Left lung (tissue), 4 donors: ENCODE measurements at regions not wholly inside any gene's neighbourhood (a gene's known extent, or its start where the extent isn't known, plus 50 kb on each side); places are given as distances from the start of the nearest gene placed in this dataset.

ENCODE experiments used
- ATAC-seq: fragments of 200-7000 bp; cut with Tn5 transposase; one replicate; pipeline ENCODE4 v1.9.1; 2020; ENCODE audit warnings: moderate library complexity
- DNase-seq, 4 donors: peaks; one replicate each; pipeline ENCODE4 v3.0.0-alpha.2; 2013 to 2020
- H3K27ac ChIP-seq, 2 donors: fragments of 200-600 bp; sonication (generic) in 1 of 2; one replicate each; pipeline versions ENCODE4 v1.5.0 to v1.8.0; 2020 to 2021
- H3K27me3 ChIP-seq, 2 donors: fragments of 200-600 bp; sonication (generic) in 1 of 2; one replicate each; pipeline versions ENCODE4 v1.5.0 to v1.8.0; 2020 to 2021
- H3K36me3 ChIP-seq, 2 donors: fragments of 200-600 bp; sonication (generic) in 1 of 2; one replicate each; pipeline versions ENCODE4 v1.5.0 to v1.8.0; 2020 to 2021
- H3K4me1 ChIP-seq, 2 donors: fragments of 200-600 bp; one replicate each; pipeline ENCODE4 v1.8.0; 2021
- H3K4me3 ChIP-seq, 2 donors: fragments of 200-600 bp; sonication (generic) in 1 of 2; one replicate each; pipeline versions ENCODE4 v1.5.0 to v1.8.0; 2020 to 2021; ENCODE audit warnings: mild to moderate bottlenecking in 1 of 2
- H3K9me3 ChIP-seq, 2 donors: fragments of 200-600 bp; sonication (generic) in 1 of 2; one replicate each; pipeline versions ENCODE4 v1.5.0 to v1.8.0; 2020 to 2021
- CTCF ChIP-seq, 2 donors: fragments of 200-600 bp; sonication (generic) in 1 of 2; IDR thresholded peaks; one replicate each; pipeline versions ENCODE4 v1.5.0 to v1.8.0; 2021; ENCODE audit warnings: antibody characterized with exemption in 2 of 2
- intact Hi-C, 2 donors: fragments of 100-400 bp; cut with DNase I; formaldehyde crosslinking; loops; one replicate each; pipeline versions ENCODE4 v1.11.2 to v1.14.2; 2022
- donor health status: DM: no; HTN: yes; CAD: no.
- donor health status: DM: no; HTN: no; CAD: no.

GRCh38 chr2:41959760-41960159, 88.1 kb upstream of the PKDCC start:
- DNase-seq (no peak), ATAC-seq (no peak)
- Histone ChIP-seq H3K27me3 (no peaks in the 10 kb centered on the region), H3K9me3 (no peaks in the 10 kb centered on the region), H3K36me3 (no peaks in the 10 kb centered on the region), H3K4me3 (no peak overlapping the region), H3K4me1 (peaks cover 4 to 11% of the 10 kb centered on the region in 2 donors), H3K27ac (no peak overlapping the region)
- no peak for TF ChIP-seq CTCF (IDR thresholded peaks at IDR 0.05)
- intact Hi-C loops = no loop called here

- H3K4me3 ChIP-seq = no peak overlapping the region
- H3K36me3 ChIP-seq = no peaks in the 10 kb centered on the region
- no peaks in the 10 kb centered on the region for H3K27me3 ChIP-seq
- no peak for DNase-seq
- intact Hi-C loops = no loop called here
- ATAC-seq = no peak
- TF ChIP-seq CTCF (IDR thresholded peaks at IDR 0.05) = no peak
- peak overlapping the region in 1 of 2 donors; percentile 2 for H3K27ac ChIP-seq
- peaks cover 12 to 23% of the 10 kb centered on the region in 2 donors for H3K4me1 ChIP-seq
- no peaks in the 10 kb centered on the region for H3K9me3 ChIP-seq
These were observed 84.7 kb upstream of the PKDCC start for GRCh38 chr2:41962922-41963622.

- H3K9me3 ChIP-seq = no peaks in the 10 kb centered on the region
- no peak overlapping the region for H3K4me3 ChIP-seq
- TF ChIP-seq CTCF (IDR thresholded peaks at IDR 0.05) = no peak
- H3K27ac ChIP-seq = peak overlapping the region in 1 of 2 donors; percentile 2
- ATAC-seq (peak; percentile 45), DNase-seq (peak in 1 of 4 donors; percentile 57)
- intact Hi-C loops = no loop called here
- H3K36me3 ChIP-seq = no peaks in the 10 kb centered on the region
- peaks cover 12 to 23% of the 10 kb centered on the region in 2 donors for H3K4me1 ChIP-seq
- H3K27me3 ChIP-seq = no peaks in the 10 kb centered on the region
These were observed 83.9 kb upstream of the PKDCC start for GRCh38 chr2:41963661-41964525.

- Histone ChIP-seq H3K27ac (peak overlapping the region in 1 of 2 donors; percentile 82), H3K4me1 (peaks cover 12 to 23% of the 10 kb centered on the region in 2 donors), H3K4me3 (no peak overlapping the region), H3K36me3 (no peaks in the 10 kb centered on the region), H3K27me3 (no peaks in the 10 kb centered on the region), H3K9me3 (no peaks in the 10 kb centered on the region)
- TF ChIP-seq CTCF (IDR thresholded peaks at IDR 0.05) = no peak
- no peak for DNase-seq
- intact Hi-C loops = no loop called here
- no peak for ATAC-seq
These were observed 82.5 kb upstream of the PKDCC start for GRCh38 chr2:41965173-41965908.

GRCh38 chr2:41965909-41966295, 81.9 kb upstream of the PKDCC start:
- TF ChIP-seq CTCF (IDR thresholded peaks at IDR 0.05) = no peak
- H3K27me3 ChIP-seq = no peaks in the 10 kb centered on the region
- H3K4me1 ChIP-seq = peaks cover 12 to 23% of the 10 kb centered on the region in 2 donors
- intact Hi-C loops = no loop called here
- H3K4me3 ChIP-seq = no peak overlapping the region
- peak overlapping the region; percentile 42 to 82 for H3K27ac ChIP-seq
- DNase-seq = no peak
- no peaks in the 10 kb centered on the region for H3K9me3 ChIP-seq
- H3K36me3 ChIP-seq = no peaks in the 10 kb centered on the region
- no peak for ATAC-seq
